ENCODE measurements at regions not wholly inside any gene's neighbourhood (a gene's known extent, or its start where the extent isn't known, plus 50 kb on each side); places are given as distances from the start of the nearest gene placed in this dataset.

DNA sequence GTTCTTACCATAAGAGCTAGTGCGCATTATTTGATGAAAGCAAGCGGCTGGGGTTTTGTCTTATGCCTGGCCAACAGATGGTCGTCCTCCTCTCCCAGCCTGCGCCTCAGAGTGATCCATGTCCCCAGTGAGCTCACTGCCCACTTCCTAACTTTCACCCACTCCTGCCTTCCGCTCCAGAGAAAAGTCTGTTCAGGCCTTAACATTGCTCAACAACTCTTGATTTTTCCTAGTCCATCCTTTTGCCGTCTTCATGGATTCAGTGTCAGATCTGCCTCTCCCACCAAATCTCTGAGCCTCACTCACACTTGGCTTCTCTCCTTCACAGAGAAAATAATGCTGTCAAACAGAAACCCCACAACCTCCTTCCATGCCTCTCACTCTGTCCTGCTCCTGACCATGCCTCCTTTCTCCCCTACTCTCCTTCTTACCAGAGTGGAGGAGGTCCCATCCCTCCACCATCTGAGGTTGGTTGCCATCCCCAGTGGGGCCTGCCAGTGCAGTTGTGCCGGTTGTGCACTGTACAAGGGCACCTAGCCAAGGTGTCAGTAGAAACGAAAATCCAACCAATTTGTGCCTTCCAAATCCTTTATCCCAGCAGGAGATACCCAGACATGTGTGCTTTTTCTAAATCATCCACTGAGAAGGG lies 58.9 kb upstream of the SRSF6 start:
- TF ChIP-seq EZH2phosphoT487 (IDR thresholded peaks at IDR 0.05; ENCODE audit: borderline replicate concordance, low read depth, low read length), result no peak
- TF ChIP-seq, protein P1, sequence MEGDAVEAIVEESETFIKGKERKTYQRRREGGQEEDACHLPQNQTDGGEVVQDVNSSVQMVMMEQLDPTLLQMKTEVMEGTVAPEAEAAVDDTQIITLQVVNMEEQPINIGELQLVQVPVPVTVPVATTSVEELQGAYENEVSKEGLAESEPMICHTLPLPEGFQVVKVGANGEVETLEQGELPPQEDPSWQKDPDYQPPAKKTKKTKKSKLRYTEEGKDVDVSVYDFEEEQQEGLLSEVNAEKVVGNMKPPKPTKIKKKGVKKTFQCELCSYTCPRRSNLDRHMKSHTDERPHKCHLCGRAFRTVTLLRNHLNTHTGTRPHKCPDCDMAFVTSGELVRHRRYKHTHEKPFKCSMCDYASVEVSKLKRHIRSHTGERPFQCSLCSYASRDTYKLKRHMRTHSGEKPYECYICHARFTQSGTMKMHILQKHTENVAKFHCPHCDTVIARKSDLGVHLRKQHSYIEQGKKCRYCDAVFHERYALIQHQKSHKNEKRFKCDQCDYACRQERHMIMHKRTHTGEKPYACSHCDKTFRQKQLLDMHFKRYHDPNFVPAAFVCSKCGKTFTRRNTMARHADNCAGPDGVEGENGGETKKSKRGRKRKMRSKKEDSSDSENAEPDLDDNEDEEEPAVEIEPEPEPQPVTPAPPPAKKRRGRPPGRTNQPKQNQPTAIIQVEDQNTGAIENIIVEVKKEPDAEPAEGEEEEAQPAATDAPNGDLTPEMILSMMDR (conservative IDR thresholded peaks at IDR 0.05; ENCODE audit: low read length), result no peak
